ENCODE measurements at regions not wholly inside any gene's neighbourhood (a gene's known extent, or its start where the extent isn't known, plus 50 kb on each side); places are given as distances from the start of the nearest gene placed in this dataset.

DNA sequence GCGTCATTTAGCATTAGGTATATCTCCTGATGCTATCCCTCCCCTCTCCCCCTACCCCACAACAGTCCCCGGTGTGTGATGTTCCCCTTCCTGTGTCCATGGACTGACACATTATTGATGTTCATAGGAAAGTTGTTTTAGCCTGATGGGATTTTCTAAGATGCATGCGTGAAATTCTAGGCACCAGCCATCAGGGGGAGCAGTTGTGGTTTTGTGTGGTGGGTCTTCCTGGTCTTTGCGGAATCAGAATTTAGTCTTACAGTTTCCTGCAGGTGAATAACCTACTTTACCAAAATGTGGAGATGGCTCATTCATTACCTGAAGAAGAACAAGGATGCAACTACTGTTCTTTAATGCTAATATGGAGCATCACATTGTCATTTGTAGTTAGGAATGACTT is 455.0 kb upstream of the THBS1 start:
- no peak for DNase-seq (ENCODE audit: low spot score)

DNA sequence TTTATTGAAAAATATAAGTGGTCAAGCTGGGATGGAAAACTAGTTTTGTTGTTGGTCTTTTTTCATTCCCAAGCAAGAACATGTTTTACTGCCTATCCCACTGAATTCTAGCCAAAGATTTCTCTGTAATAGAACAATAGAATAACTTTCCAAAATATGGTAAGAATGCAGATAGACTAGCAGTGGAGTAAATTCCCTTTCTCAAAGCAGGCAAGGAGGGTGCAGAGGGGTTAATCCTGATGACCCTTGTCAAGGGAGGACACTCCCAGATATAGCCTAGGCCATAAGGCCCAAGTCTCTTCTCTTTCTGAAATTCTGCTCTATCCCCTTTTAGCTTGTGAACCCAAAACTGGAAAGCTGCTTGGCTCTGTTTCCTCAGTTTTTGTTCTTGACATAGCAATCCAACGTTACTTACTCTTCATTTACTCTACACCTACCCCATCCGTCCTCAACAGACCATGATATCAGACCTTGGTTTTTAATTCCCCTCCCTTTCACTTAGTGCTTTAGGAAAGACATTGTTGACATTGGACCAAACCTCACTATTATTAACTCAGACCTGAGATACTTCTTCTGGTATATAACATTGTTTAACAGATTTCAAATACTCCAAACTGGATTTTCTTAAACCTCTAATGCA is 453.6 kb upstream of the THBS1 start:
- ATAC-seq (ENCODE audit: low FRiP score) (no peak), DNase-seq (ENCODE audit: low spot score) (no peak)
- TF ChIP-seq, protein P1, sequence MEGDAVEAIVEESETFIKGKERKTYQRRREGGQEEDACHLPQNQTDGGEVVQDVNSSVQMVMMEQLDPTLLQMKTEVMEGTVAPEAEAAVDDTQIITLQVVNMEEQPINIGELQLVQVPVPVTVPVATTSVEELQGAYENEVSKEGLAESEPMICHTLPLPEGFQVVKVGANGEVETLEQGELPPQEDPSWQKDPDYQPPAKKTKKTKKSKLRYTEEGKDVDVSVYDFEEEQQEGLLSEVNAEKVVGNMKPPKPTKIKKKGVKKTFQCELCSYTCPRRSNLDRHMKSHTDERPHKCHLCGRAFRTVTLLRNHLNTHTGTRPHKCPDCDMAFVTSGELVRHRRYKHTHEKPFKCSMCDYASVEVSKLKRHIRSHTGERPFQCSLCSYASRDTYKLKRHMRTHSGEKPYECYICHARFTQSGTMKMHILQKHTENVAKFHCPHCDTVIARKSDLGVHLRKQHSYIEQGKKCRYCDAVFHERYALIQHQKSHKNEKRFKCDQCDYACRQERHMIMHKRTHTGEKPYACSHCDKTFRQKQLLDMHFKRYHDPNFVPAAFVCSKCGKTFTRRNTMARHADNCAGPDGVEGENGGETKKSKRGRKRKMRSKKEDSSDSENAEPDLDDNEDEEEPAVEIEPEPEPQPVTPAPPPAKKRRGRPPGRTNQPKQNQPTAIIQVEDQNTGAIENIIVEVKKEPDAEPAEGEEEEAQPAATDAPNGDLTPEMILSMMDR (IDR thresholded peaks at IDR 0.05), result no peak

More for the DNA sequence above, 455.0 kb upstream of the THBS1 start:
- ATAC-seq (ENCODE audit: low FRiP score), result no peak
- TF ChIP-seq, protein P1 (IDR thresholded peaks at IDR 0.05), result no peak

DNA sequence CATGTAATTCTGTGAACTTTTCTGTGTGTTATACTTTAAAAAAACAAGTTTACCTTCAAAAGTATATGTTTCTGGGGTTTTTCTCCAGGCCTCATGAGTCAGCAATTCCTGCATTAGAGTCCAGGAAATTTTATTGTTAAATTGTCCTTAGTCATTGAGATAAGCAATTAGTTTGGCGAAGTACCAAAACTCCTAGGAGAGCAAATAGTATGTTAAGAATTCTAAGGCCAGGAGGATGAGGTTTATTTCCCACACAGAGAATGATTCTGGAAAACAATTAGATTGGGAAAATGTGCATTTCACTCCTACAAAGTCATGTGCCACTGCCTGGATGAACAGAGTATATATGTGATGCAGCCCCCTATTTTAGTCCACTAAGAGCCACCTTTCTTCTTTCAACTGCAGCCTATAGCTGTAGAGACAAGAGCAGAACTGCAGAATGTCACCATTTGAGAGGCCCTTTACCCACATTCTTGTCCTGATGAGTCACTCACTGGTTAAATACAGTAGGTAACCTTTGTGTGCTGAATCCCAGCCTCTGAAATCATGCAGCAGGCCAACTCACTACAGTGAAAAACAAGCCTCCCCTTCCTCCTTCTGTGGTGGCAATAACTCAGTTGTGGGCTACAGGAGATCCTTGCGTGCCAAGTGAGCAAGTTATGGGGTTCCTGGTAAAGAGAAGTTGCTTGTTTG is 452.8 kb upstream of the THBS1 start:
- DNase-seq (ENCODE audit: low spot score) (no peak), ATAC-seq (ENCODE audit: low FRiP score) (peak; percentile 68)
- TF ChIP-seq, protein P1 (IDR thresholded peaks at IDR 0.05), result no peak

DNA sequence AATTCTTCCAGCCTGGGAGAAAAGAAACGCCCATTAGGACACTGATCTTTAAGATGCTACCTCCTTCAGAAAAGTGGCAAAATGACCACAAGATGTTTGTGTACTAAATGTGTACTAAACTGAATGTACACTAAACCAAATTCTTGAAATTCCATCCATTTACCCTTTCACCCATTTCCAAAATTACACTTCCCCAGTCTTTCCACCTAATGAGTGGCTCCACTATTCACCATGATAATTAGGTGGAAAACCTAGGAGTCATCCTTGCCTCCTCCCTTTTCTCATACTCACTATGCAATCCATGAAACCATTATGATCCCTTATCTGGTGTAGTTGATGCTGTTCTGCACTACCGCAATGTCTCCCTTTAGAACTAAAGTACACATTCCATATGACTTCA is 452.1 kb upstream of the THBS1 start:
- DNase-seq (ENCODE audit: low spot score) (no peak), ATAC-seq (ENCODE audit: low FRiP score) (no peak)

DNA sequence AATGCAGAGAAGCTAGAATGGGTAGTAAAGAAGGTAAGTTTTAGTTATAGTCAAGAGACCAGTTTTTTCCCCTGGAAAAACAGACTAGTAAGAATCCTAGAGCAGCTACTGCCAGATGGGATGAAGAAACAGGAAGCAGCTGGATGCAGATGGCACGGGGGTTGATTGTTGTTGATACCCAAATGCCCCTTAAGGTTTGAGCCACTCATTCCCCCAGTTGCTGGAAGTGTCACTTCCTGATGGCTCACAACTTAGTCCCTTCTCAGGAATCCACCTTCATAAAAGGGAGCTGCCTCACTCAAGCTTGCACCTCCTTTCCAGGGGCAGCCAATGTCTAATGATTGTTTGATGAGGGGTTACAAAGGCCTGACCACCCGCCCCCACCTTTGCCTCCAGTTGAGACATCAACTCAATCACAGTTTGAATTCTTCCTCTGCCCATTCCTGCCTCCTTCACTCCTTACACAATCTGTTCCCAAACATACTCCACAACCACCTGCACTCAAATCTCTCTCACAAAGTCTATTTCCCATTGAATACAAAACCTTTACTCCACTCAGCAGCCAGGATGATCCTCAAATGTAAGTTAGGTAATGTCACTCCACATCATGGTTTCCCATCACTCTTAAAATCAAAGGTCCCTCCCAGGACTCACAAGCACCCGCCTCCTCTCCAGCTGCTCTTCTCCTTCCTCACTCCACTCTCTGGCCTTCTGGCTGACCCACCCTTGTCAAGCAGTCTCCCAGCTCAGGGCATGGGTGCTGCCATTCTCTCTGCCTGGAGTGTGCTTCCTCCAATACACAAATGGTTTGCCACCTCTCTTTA is 450.1 kb upstream of the THBS1 start:
- TF ChIP-seq, protein P1 (IDR thresholded peaks at IDR 0.05), result no peak
- ATAC-seq (ENCODE audit: low FRiP score), result no peak
- DNase-seq (ENCODE audit: low spot score), result no peak

More for the DNA sequence above, 452.1 kb upstream of the THBS1 start:
- TF ChIP-seq, protein P1 (IDR thresholded peaks at IDR 0.05), result no peak

DNA sequence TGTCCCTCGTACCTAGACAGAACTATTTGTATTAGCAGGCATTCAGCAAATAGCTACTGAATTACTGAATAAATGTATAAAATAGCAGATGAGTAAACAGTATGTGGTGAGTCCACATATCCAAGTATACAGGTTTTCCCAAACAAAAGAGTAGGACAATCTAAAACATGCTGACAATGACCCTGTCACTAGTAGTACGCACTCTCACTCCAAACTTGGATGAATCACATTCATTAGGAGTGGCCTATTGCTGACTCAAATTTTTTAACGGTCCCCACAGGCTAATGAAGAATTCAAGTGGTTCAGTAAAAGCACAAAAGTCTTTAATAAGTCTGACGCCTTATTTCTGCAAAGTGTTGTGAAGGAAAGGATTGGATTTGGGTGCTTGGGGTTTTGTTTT is 449.3 kb upstream of the THBS1 start:
- no peak for ATAC-seq (ENCODE audit: low FRiP score)
- no peak for DNase-seq (ENCODE audit: low spot score)
- TF ChIP-seq, protein P1 (IDR thresholded peaks at IDR 0.05), result no peak
